Endothelial cell of umbilical vein (primary cell): ENCODE measurements at regions not wholly inside any gene's neighbourhood (a gene's known extent, or its start where the extent isn't known, plus 50 kb on each side); places are given as distances from the start of the nearest gene placed in this dataset.
A peak's percentile ranks its signal among the peaks of the same experiment; 100 is the strongest.

Source experiments
- BruUV-seq: library from RNA; stranded (reverse); fragments of 400-500 nt; replicated peaks from 2 replicates; lab custom pipeline; 2021; lab: Mats Ljungman, UMichigan
- CTCF ChIA-PET: fragments of 300-600, 350-600 bp; sonication (Branson Sonifier 250); formaldehyde crosslinking; loops from one replicate; lab custom pipeline; 2021; ENCODE audit warnings: antibody characterized with exemption, inconsistent platforms; lab: Charles Lee
- POLR2A ChIA-PET: fragments of 300-600, 350-600 bp; sonication (Branson Sonifier 250); formaldehyde crosslinking; loops from one replicate; lab custom pipeline; 2021; ENCODE audit warnings: antibody characterized with exemption, inconsistent platforms; lab: Charles Lee
- DNase-seq: peaks from one replicate; pipeline ENCODE4 v3.0.0-alpha.2; 2011; ENCODE audit warnings: low read depth, low spot score
- FAIRE-seq: peaks from 2 replicates; lab custom pipeline; 2011; peaks lifted over from hg19 to GRCh38; lab: Jason Lieb, UNC
- H2AFZ ChIP-seq: 2 replicates; pipeline ENCODE4 v1.6.0; 2012; ENCODE audit warnings: low read depth, low read length, control low read depth, inconsistent platforms
- H3K27ac ChIP-seq: 2 replicates; pipeline ENCODE4 v1.5.1; 2011; ENCODE audit warnings: low read depth, mild to moderate bottlenecking, control low read depth, low read length, moderate library complexity; ENCODE audit not compliant: insufficient read depth
- H3K27me3 ChIP-seq, 2 experiments: 2 replicates each; pipeline versions ENCODE4 v1.6.0 to v1.6.1; 2011; ENCODE audit warnings: low read length in 2 of 2, mixed read lengths in 1 of 2; ENCODE audit not compliant: control insufficient read depth in 2 of 2, insufficient read depth in 2 of 2
- H3K36me3 ChIP-seq, 2 experiments: 2 replicates in 1 of 2; 3 replicates in 1 of 2; pipeline ENCODE4 v1.5.1; 2011; ENCODE audit warnings: low read length in 2 of 2, mild to moderate bottlenecking in 1 of 2, moderate library complexity in 1 of 2; ENCODE audit not compliant: control insufficient read depth in 2 of 2, insufficient read depth in 2 of 2; ENCODE audit errors: extremely low read depth in 1 of 2
- H3K4me1 ChIP-seq: 3 replicates; pipeline ENCODE4 v1.5.1; 2011; ENCODE audit warnings: mild to moderate bottlenecking, low read length; ENCODE audit not compliant: control insufficient read depth, insufficient read depth; ENCODE audit errors: extremely low read depth
- H3K4me2 ChIP-seq: 2 replicates; pipeline ENCODE4 v1.6.1; 2011; ENCODE audit warnings: low read length, control low read depth, mixed read lengths; ENCODE audit not compliant: insufficient read depth
- H3K4me3 ChIP-seq, 3 experiments: fragments of 200-600 bp in 1 of 3; sonication (generic), shearing (Covaris generic) in 1 of 3; replicated peaks in 1 of 3; 2 replicates each; pipeline ENCODE4 v1.5.1; 2011 to 2016; ENCODE audit warnings: control low read depth in 3 of 3, low read length in 3 of 3, mild to moderate bottlenecking in 2 of 3, inconsistent platforms in 1 of 3, low read depth in 1 of 3, moderate library complexity in 1 of 3; ENCODE audit not compliant: insufficient read depth in 1 of 3
- H3K79me2 ChIP-seq: 2 replicates; pipeline ENCODE4 v1.6.0; 2012; ENCODE audit warnings: low read length, inconsistent platforms; ENCODE audit not compliant: control insufficient read depth, insufficient read depth
- H3K9ac ChIP-seq: replicated peaks from 2 replicates; pipeline ENCODE3; 2011; ENCODE audit warnings: low read length, control low read depth; ENCODE audit not compliant: insufficient read depth; ENCODE audit errors: extremely low read depth
- H3K9me1 ChIP-seq: replicated peaks from 3 replicates; pipeline ENCODE4 v1.6.0; 2011; ENCODE audit warnings: mild to moderate bottlenecking, low read length; ENCODE audit not compliant: control insufficient read depth, insufficient read depth; ENCODE audit errors: extremely low read depth
- H3K9me3 ChIP-seq: replicated peaks from 2 replicates; pipeline ENCODE4 v1.5.1; 2012; ENCODE audit warnings: low read length, inconsistent platforms; ENCODE audit not compliant: control insufficient read depth, insufficient read depth
- H4K20me1 ChIP-seq: replicated peaks from 2 replicates; pipeline ENCODE3; 2011; ENCODE audit warnings: mild to moderate bottlenecking, low read length; ENCODE audit not compliant: control insufficient read depth, insufficient read depth; ENCODE audit errors: extremely low read depth
- EZH2 ChIP-seq: IDR thresholded peaks from 2 replicates; pipeline ENCODE4 v1.6.1; 2012; ENCODE audit warnings: borderline replicate concordance, low read depth, mild to moderate bottlenecking, moderate library complexity, low read length, inconsistent platforms; ENCODE audit not compliant: severe bottlenecking
- FOS ChIP-seq: IDR thresholded peaks from 2 replicates; pipeline ENCODE4 v1.6.1; 2011; ENCODE audit warnings: mild to moderate bottlenecking, low read length, moderate library complexity, borderline replicate concordance; ENCODE audit not compliant: insufficient read depth
- GATA2 ChIP-seq: IDR thresholded peaks from 2 replicates; pipeline ENCODE4 v1.7.0; 2011; ENCODE audit warnings: low read depth, mild to moderate bottlenecking, moderate library complexity, mixed read lengths, low read length; ENCODE audit not compliant: insufficient read length, insufficient read depth
- JUN ChIP-seq: IDR thresholded peaks from 2 replicates; pipeline ENCODE4 v1.6.1; 2011; ENCODE audit warnings: borderline replicate concordance, low read depth; ENCODE audit not compliant: insufficient read length, insufficient read depth
- MYC ChIP-seq: IDR thresholded peaks from one replicate; pipeline ENCODE4 v1.6.1; 2011; ENCODE audit warnings: mild to moderate bottlenecking, low read depth, low read length
- POLR2A ChIP-seq: IDR thresholded peaks from 2 replicates; pipeline ENCODE4 v1.6.1; 2012; ENCODE audit warnings: low read depth, mild to moderate bottlenecking, control low read depth, low read length
- POLR2AphosphoS5 ChIP-seq: IDR thresholded peaks from 2 replicates; pipeline ENCODE4 v1.6.1; 2012; ENCODE audit warnings: low read depth, mild to moderate bottlenecking, control low read depth, low read length, moderate library complexity; ENCODE audit not compliant: insufficient read depth
- dilution Hi-C: fragments of 300-500 bp; cut with MboI; formaldehyde crosslinking; loops from one replicate; pipeline ENCODE4 v1.15.0; 2019; ENCODE audit warnings: low sequenced_read_pairs; ENCODE audit not compliant: extremely low pct_ligation_motif_present
- intact Hi-C: fragments of 100-400 bp; cut with micrococcal nuclease; formaldehyde crosslinking; loops from one replicate; pipeline ENCODE4 v1.10.0; 2022
- TF ChIP-seq, protein P1 (sequence below): IDR thresholded peaks from 2 replicates; pipeline ENCODE4 v1.6.1; 2011; ENCODE audit not compliant: insufficient read depth, insufficient read length
- TF ChIP-seq, protein P2 (sequence below), 2 donors: IDR thresholded peaks; 1 replicate in 1 of 2; 2 replicates in 1 of 2; pipeline ENCODE4 v1.5.1; 2011; ENCODE audit warnings: low read length in 2 of 2, mild to moderate bottlenecking in 2 of 2, moderate library complexity in 2 of 2, control low read depth in 1 of 2, inconsistent platforms in 1 of 2, low read depth in 1 of 2; ENCODE audit not compliant: insufficient read depth in 1 of 2; ENCODE audit errors: extremely low read depth in 1 of 2

DNA sequence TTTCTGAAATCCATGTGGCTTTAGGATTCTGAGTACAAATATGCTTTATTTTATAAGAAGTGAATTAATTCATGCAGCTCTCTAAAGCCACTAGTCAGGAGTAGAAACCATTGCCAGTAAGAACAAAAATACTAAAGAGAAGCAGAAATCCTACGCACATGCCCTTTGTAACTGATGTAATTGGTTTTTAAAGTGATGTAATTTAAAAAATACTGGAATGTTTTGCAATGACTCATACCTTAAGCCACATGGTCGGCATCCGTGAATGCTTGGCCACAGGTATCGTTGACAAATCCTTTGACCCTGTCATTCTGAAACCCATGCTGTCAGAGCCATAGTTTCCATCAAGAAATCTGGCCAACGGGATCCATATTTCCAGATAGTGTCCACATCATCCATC is 213.3 kb downstream of the ACKR3 start:
- Histone ChIP-seq H4K20me1 (no peaks in the 10 kb centered on the region), H3K4me2 (peak overlapping the region; percentile 8), H3K79me2 (no peaks in the 10 kb centered on the region), H2AFZ (peak overlapping the region; percentile 49), H3K9ac (no peak overlapping the region), H3K36me3 (no peaks in the 10 kb centered on the region), H3K4me1 (peaks cover 7% of the 10 kb centered on the region), H3K9me1 (no peaks in the 10 kb centered on the region), H3K27ac (peak overlapping the region; percentile 31), H3K27me3 (no peaks in the 10 kb centered on the region), H3K4me3 (no peak overlapping the region), H3K9me3 (no peaks in the 10 kb centered on the region)
- ChIA-PET CTCF (interaction anchor here (0.9 kb wide), 1 partner anchor 9 kb away, joined by 4 read pairs; no protein-coding TSS in a partner anchor), POLR2A (no interaction called here)
- DNase-seq (peak; percentile 46), FAIRE-seq (peak; percentile 56)
- intact Hi-C loops (no loop called here), dilution Hi-C loops (no loop called here)
- BruUV-seq: no TSS peak
- peak; percentile 30 for TF ChIP-seq JUN
- TF ChIP-seq, protein P1, sequence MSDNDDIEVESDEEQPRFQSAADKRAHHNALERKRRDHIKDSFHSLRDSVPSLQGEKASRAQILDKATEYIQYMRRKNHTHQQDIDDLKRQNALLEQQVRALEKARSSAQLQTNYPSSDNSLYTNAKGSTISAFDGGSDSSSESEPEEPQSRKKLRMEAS: no peak

DNA sequence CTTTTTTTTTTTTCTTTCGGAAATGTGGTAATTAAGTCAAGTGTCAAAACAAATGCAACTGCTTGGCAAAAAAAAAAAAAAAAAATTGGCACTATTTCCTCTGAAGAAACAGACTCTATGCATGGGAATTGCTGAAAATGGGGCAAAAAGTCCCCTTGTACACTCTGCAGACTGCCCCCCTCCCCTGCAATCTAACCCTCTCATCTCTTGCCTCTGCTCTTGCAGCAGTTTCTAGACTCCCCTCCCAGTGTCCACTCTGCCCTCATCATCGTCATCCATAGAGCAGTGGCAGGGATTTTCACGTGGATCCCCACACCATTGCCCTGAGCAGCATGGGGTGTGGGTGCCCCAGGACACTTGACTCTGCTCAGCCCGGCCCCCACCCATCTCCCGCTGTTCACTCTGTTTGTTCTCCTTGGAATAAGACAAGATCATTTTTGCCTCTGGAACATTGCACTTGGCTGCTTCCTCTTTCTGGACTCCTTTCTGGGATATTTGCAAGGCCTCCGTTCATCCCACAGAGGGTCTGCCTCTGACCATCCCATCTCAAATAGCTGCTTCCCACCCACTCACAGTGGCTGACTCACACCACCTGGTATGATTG is 213.9 kb downstream of the ACKR3 start:
- H2AFZ ChIP-seq: no peak overlapping the region
- ChIA-PET POLR2A (no interaction called here), CTCF (no interaction called here)
- H3K9ac ChIP-seq: no peak overlapping the region
- TF ChIP-seq JUN (no peak), POLR2AphosphoS5 (no peak), GATA2 (no peak), POLR2A (no peak), EZH2 (no peak), FOS (no peak), MYC (no peak)
- TF ChIP-seq, protein P1: no peak
- TF ChIP-seq, protein P2, sequence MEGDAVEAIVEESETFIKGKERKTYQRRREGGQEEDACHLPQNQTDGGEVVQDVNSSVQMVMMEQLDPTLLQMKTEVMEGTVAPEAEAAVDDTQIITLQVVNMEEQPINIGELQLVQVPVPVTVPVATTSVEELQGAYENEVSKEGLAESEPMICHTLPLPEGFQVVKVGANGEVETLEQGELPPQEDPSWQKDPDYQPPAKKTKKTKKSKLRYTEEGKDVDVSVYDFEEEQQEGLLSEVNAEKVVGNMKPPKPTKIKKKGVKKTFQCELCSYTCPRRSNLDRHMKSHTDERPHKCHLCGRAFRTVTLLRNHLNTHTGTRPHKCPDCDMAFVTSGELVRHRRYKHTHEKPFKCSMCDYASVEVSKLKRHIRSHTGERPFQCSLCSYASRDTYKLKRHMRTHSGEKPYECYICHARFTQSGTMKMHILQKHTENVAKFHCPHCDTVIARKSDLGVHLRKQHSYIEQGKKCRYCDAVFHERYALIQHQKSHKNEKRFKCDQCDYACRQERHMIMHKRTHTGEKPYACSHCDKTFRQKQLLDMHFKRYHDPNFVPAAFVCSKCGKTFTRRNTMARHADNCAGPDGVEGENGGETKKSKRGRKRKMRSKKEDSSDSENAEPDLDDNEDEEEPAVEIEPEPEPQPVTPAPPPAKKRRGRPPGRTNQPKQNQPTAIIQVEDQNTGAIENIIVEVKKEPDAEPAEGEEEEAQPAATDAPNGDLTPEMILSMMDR (IDR thresholded peaks at IDR 0.05; ENCODE audit: extremely low read depth in 1 of 2, insufficient read depth in 1 of 2, low read depth in 1 of 2, low read length in 2 of 2): no peak
- H3K27me3 ChIP-seq: no peaks in the 10 kb centered on the region
- H3K4me1 ChIP-seq: peaks cover 7% of the 10 kb centered on the region
- peak overlapping the region; percentile 31 for H3K27ac ChIP-seq
- no peaks in the 10 kb centered on the region for H3K9me3 ChIP-seq
- no peak overlapping the region for H3K4me3 ChIP-seq
- no peaks in the 10 kb centered on the region for H3K36me3 ChIP-seq
- DNase-seq (no peak), FAIRE-seq (no peak)
- dilution Hi-C loops (no loop called here), intact Hi-C loops (no loop called here)
- H3K4me2 ChIP-seq: no peak overlapping the region
- no peaks in the 10 kb centered on the region for H4K20me1 ChIP-seq
- no peaks in the 10 kb centered on the region for H3K9me1 ChIP-seq
- H3K79me2 ChIP-seq: no peaks in the 10 kb centered on the region
- BruUV-seq: no TSS peak
